K562 (cell line): ENCODE measurements at regions not wholly inside any gene's neighbourhood (a gene's known extent, or its start where the extent isn't known, plus 50 kb on each side); places are given as distances from the start of the nearest gene placed in this dataset.
"Not testable (repeated sequence)": the region's sequence is repeated elsewhere in the genome, so short reads cannot be mapped to it uniquely, and the experiment has no call there.

Experiments
- ATAC-seq: fragments of 200-7000 bp; cut with Tn5 transposase; 3 replicates; pipeline ENCODE4 v1.9.1; 2020; ENCODE audit warnings: moderate library complexity
- BruUV-seq: library from RNA; stranded (reverse); fragments of 400-500 nt; replicated peaks from 2 replicates; lab custom pipeline; 2021; lab: Mats Ljungman, UMichigan
- CTCF ChIA-PET: fragments of 300-600 bp; formaldehyde crosslinking; extraction: SDS; loops from one replicate; lab custom pipeline; 2021; ENCODE audit warnings: low intra/inter-chr PET ratio; lab: Yijun Ruan, JAX
- POLR2A ChIA-PET: fragments of 300-600, 350-650 bp; sonication (Branson Sonifier 250); formaldehyde crosslinking; extraction: SDS; loops from one replicate; lab custom pipeline; 2021; ENCODE audit warnings: antibody characterized with exemption, inconsistent platforms; lab: Yijun Ruan, JAX
- DNase-seq, 4 experiments: peaks; one replicate each; pipeline versions ENCODE4 v3.0.0 to v3.0.0-alpha.2; 2011 to 2018; ENCODE audit warnings: low spot score in 3 of 4, mixed read lengths in 3 of 4; ENCODE audit errors: extremely low read depth in 1 of 4
- FAIRE-seq: peaks from 2 replicates; lab custom pipeline; 2011; peaks lifted over from hg19 to GRCh38; lab: Jason Lieb, UNC
- H2AFZ ChIP-seq: 2 replicates; pipeline ENCODE4 v1.6.0; 2011; ENCODE audit warnings: low read depth, low read length, control low read depth, inconsistent platforms
- H3K27ac ChIP-seq: fragments of 200-600 bp; 3 replicates; pipeline ENCODE4 v1.8.0; 2011; ENCODE audit warnings: low read depth, mild to moderate bottlenecking, control low read depth, inconsistent platforms, low read length, moderate library complexity, mixed read lengths; ENCODE audit errors: extremely low read depth
- H3K27me3 ChIP-seq, 2 experiments: fragments of 300-600 bp in 1 of 2; 2 replicates in 1 of 2; 3 replicates in 1 of 2; pipeline versions ENCODE4 v1.6.0 to v1.8.0; 2011; ENCODE audit warnings: inconsistent platforms in 2 of 2, low read length in 2 of 2, mild to moderate bottlenecking in 1 of 2, mixed read lengths in 1 of 2, moderate library complexity in 1 of 2; ENCODE audit not compliant: control insufficient read depth in 2 of 2, insufficient read depth in 2 of 2
- H3K36me3 ChIP-seq: fragments of 300-600 bp; 3 replicates; pipeline ENCODE4 v1.8.0; 2011; ENCODE audit warnings: mild to moderate bottlenecking, low read length, inconsistent platforms; ENCODE audit not compliant: control insufficient read depth, insufficient read depth
- H3K4me1 ChIP-seq, 2 experiments: fragments of 200-600 bp in 1 of 2; replicated peaks in 1 of 2; 2 replicates in 1 of 2; 3 replicates in 1 of 2; pipeline versions ENCODE4 v1.5.1 to v1.8.0; 2011; ENCODE audit warnings: inconsistent platforms in 2 of 2, low read length in 2 of 2, mild to moderate bottlenecking in 1 of 2, mixed read lengths in 1 of 2, moderate library complexity in 1 of 2; ENCODE audit not compliant: control insufficient read depth in 2 of 2, insufficient read depth in 2 of 2
- H3K4me2 ChIP-seq: 2 replicates; pipeline ENCODE4 v1.6.1; 2011; ENCODE audit warnings: low read length, control low read depth, inconsistent platforms, mixed read lengths; ENCODE audit not compliant: insufficient read depth
- H3K4me3 ChIP-seq: fragments of 200-600 bp; sonication (generic), shearing (Covaris generic); 2 replicates; pipeline ENCODE4 v1.5.1; 2016; ENCODE audit warnings: control low read depth, inconsistent platforms
- H3K79me2 ChIP-seq: fragments of 200-600 bp; 3 replicates; pipeline ENCODE4 v1.8.0; 2011; ENCODE audit warnings: low read length, inconsistent platforms; ENCODE audit not compliant: control insufficient read depth, insufficient read depth
- H3K9ac ChIP-seq, 2 experiments: 2 replicates each; pipeline versions ENCODE4 v1.6.0 to v1.6.1; 2011; ENCODE audit warnings: low read depth in 2 of 2, low read length in 2 of 2, control low read depth in 1 of 2, inconsistent platforms in 1 of 2, mild to moderate bottlenecking in 1 of 2, mixed read lengths in 1 of 2; ENCODE audit not compliant: insufficient read depth in 1 of 2
- H3K9me1 ChIP-seq: one replicate; pipeline ENCODE4 v1.6.0; 2011; ENCODE audit warnings: inconsistent platforms, mild to moderate bottlenecking, low read length, moderate library complexity; ENCODE audit not compliant: control insufficient read depth, insufficient read depth
- H3K9me3 ChIP-seq: replicated peaks from 2 replicates; pipeline ENCODE4 v1.5.1; 2011; ENCODE audit warnings: low read depth, low read length, inconsistent platforms; ENCODE audit not compliant: control insufficient read depth, insufficient read depth
- H4K20me1 ChIP-seq: replicated peaks from 2 replicates; pipeline ENCODE4 v1.6.1; 2011; ENCODE audit warnings: low read length, inconsistent platforms, mixed read lengths; ENCODE audit not compliant: control insufficient read depth, insufficient read depth
- CHCHD3 ChIP-seq: fragments of 250-450 bp; sonication (Bioruptor Pico); IDR thresholded peaks from 2 replicates; pipeline ENCODE4 v2.1.2; 2022; ENCODE audit warnings: mild to moderate bottlenecking
- CREM ChIP-seq: IDR thresholded peaks from 2 replicates; pipeline ENCODE4 v1.6.1; 2014; ENCODE audit warnings: antibody characterized with exemption, low read depth
- FOXJ2 ChIP-seq: fragments of 200-800 bp; sonication (Bioruptor generic); IDR thresholded peaks from 2 replicates; pipeline ENCODE4 v1.6.1; 2016; ENCODE audit warnings: missing genetic modification characterization, missing compliant biosample characterization
- HDAC8 ChIP-seq: fragments of 450-650 bp; IDR thresholded peaks from 2 replicates; pipeline ENCODE4 v1.6.1; 2016; ENCODE audit warnings: mild to moderate bottlenecking, missing genetic modification characterization, moderate library complexity, missing compliant biosample characterization
- KAT2B ChIP-seq: IDR thresholded peaks from one replicate; pipeline ENCODE4 v1.6.1; 2012; ENCODE audit warnings: low read depth, mild to moderate bottlenecking, control low read depth, inconsistent platforms, low read length, moderate library complexity
- TBP ChIP-seq: optimal IDR thresholded peaks from 2 replicates; pipeline ENCODE3; 2011; ENCODE audit warnings: low read depth, low read length, improper control_type of control experiment
- ZNF717 ChIP-seq: fragments of 250-450 bp; sonication (Bioruptor Pico); IDR thresholded peaks from 2 replicates; pipeline ENCODE4 v1.5.0; 2021
- WGBS: fragments of 100-300 bp; shearing (Covaris generic); methylation state at CpG from one replicate; pipeline ENCODE4 v1.1.6; 2016; ENCODE audit warnings: low coverage, mixed read lengths; ENCODE audit not compliant: insufficient coverage; ENCODE audit errors: missing lambda C conversion rate; 5-methylcytosine and 5-hydroxymethylcytosine counted together
- in situ Hi-C: fragments of 300-500 bp; cut with MboI; formaldehyde crosslinking; loops from 4 replicates; pipeline ENCODE4 v1.15.0; 2018; ENCODE audit warnings: inconsistent platforms, mixed read lengths
- intact Hi-C: fragments of 100-400 bp; cut with micrococcal nuclease; formaldehyde crosslinking; loops from 2 replicates; pipeline ENCODE4 v1.14.2; 2022
- TF ChIP-seq, protein P1 (sequence below): fragments of 250-450 bp; sonication (Bioruptor Pico); IDR thresholded peaks from 2 replicates; pipeline ENCODE4 v1.9.0; 2021; ENCODE audit warnings: mild to moderate bottlenecking

- TF ChIP-seq FOXJ2 (no peak), HDAC8 (tag) (no peak), KAT2B (no peak), CREM (no peak), TBP (no peak), ZNF717 (CRISPR knock-in tag) (no peak), CHCHD3 (CRISPR knock-in tag) (no peak)
- TF ChIP-seq, protein P1, sequence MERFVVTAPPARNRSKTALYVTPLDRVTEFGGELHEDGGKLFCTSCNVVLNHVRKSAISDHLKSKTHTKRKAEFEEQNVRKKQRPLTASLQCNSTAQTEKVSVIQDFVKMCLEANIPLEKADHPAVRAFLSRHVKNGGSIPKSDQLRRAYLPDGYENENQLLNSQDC: no peak
- H3K9ac ChIP-seq: no peak overlapping the region
- H3K27ac ChIP-seq: no peak overlapping the region
- WGBS: 3% methylated on average over 2 of the region's 2 CpGs
- in situ Hi-C loops: no loop called here
- ATAC-seq (no peak), DNase-seq (no peak), FAIRE-seq (no peak)
- intact Hi-C loops: no loop called here
- H3K9me1 ChIP-seq: no peaks in the 10 kb centered on the region
- ChIA-PET CTCF (no interaction called here), POLR2A (no interaction called here)
- H3K4me1 ChIP-seq: no peaks in the 10 kb centered on the region
- H3K9me3 ChIP-seq: no peaks in the 10 kb centered on the region
- no peak overlapping the region for H3K4me2 ChIP-seq
- H2AFZ ChIP-seq: no peak overlapping the region
- no peaks in the 10 kb centered on the region for H3K79me2 ChIP-seq
- no peaks in the 10 kb centered on the region for H3K36me3 ChIP-seq
- BruUV-seq: no TSS peak
- no peak overlapping the region for H3K4me3 ChIP-seq
- H4K20me1 ChIP-seq: no peaks in the 10 kb centered on the region; the same call in 1 of the 2 replicates
- H3K27me3 ChIP-seq: no peaks in the 10 kb centered on the region
Observed at GRCh38 chr7:68627247-68627864, 970.9 kb upstream of the AUTS2 start.

- DNase-seq, H3K4me3 ChIP-seq, CTCF ChIA-PET, intact Hi-C loops, H4K20me1 ChIP-seq, H3K79me2 ChIP-seq, H3K36me3 ChIP-seq, ATAC-seq, H3K4me1 ChIP-seq, H3K27me3 ChIP-seq, H3K9me1 ChIP-seq, POLR2A ChIA-PET, H3K9me3 ChIP-seq, H3K4me2 ChIP-seq, in situ Hi-C loops, H2AFZ ChIP-seq, BruUV-seq, FAIRE-seq, H3K9ac ChIP-seq, H3K27ac ChIP-seq: not testable (repeated sequence)
- WGBS: 10% methylated on average over 2 of the region's 3 CpGs
Observed at GRCh38 chr7:68630914-68631313, 967.4 kb upstream of the AUTS2 start.
